Choroid plexus epithelial cell (primary cell): ENCODE measurements at regions not wholly inside any gene's neighbourhood (a gene's known extent, or its start where the extent isn't known, plus 50 kb on each side); places are given as distances from the start of the nearest gene placed in this dataset.

Experiments
- DNase-seq: peaks from one replicate; pipeline ENCODE4 v3.0.0-alpha.2; 2010; ENCODE audit warnings: low read depth
- H3K4me3 ChIP-seq: 2 replicates; pipeline ENCODE4 v1.5.1; 2011; ENCODE audit warnings: low read depth, mild to moderate bottlenecking, control low read depth, low read length, moderate library complexity
- TF ChIP-seq, protein P1 (sequence below): conservative IDR thresholded peaks from 2 replicates; pipeline ENCODE4 v1.5.1; 2011; ENCODE audit warnings: low read depth, mild to moderate bottlenecking, control low read depth, inconsistent platforms, low read length, moderate library complexity

DNA sequence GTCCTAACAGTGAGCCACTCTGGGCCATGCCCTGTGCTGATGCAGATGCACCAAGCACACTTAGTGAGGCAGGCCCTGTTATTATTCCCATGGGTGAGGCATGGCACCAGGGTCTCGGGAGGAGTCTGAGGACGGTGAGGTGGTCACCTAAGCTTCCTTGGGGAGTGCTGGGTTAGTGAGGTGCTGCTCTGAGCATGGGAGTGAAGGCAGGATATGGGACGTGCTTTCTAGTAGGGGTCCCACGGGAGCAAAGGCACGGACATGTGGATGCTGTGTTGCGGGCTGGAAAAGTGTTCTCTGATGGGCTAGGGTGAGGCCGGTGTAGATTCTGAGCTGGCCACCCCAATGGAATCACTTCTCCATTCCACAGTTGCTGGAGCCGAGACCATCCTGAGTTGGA, 77.5 kb upstream of the CSF3R start:
- TF ChIP-seq, protein P1, sequence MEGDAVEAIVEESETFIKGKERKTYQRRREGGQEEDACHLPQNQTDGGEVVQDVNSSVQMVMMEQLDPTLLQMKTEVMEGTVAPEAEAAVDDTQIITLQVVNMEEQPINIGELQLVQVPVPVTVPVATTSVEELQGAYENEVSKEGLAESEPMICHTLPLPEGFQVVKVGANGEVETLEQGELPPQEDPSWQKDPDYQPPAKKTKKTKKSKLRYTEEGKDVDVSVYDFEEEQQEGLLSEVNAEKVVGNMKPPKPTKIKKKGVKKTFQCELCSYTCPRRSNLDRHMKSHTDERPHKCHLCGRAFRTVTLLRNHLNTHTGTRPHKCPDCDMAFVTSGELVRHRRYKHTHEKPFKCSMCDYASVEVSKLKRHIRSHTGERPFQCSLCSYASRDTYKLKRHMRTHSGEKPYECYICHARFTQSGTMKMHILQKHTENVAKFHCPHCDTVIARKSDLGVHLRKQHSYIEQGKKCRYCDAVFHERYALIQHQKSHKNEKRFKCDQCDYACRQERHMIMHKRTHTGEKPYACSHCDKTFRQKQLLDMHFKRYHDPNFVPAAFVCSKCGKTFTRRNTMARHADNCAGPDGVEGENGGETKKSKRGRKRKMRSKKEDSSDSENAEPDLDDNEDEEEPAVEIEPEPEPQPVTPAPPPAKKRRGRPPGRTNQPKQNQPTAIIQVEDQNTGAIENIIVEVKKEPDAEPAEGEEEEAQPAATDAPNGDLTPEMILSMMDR, result no peak
- no peak overlapping the region for H3K4me3 ChIP-seq
- DNase-seq, result no peak

DNA sequence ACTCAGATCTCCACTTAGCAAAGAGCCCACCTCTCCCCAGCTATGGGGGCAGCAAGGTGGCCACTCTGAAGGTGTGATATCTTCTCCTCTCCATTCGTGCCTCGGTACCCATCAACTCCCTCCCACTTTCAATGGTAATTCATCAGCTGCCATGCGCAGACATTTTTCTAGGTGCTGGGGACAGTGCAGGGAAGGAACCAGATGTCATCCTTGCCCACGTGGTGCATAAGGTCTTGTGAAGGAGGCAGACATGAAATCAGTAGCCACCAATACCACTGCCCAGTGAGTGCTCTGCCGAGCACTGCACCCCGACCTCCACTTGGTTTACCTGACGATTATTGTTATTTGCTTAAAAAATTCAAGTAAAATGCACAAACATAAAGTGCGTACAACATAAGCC, 76.3 kb upstream of the CSF3R start:
- no peak for DNase-seq
- no peak overlapping the region for H3K4me3 ChIP-seq
- TF ChIP-seq, protein P1, result no peak

DNA sequence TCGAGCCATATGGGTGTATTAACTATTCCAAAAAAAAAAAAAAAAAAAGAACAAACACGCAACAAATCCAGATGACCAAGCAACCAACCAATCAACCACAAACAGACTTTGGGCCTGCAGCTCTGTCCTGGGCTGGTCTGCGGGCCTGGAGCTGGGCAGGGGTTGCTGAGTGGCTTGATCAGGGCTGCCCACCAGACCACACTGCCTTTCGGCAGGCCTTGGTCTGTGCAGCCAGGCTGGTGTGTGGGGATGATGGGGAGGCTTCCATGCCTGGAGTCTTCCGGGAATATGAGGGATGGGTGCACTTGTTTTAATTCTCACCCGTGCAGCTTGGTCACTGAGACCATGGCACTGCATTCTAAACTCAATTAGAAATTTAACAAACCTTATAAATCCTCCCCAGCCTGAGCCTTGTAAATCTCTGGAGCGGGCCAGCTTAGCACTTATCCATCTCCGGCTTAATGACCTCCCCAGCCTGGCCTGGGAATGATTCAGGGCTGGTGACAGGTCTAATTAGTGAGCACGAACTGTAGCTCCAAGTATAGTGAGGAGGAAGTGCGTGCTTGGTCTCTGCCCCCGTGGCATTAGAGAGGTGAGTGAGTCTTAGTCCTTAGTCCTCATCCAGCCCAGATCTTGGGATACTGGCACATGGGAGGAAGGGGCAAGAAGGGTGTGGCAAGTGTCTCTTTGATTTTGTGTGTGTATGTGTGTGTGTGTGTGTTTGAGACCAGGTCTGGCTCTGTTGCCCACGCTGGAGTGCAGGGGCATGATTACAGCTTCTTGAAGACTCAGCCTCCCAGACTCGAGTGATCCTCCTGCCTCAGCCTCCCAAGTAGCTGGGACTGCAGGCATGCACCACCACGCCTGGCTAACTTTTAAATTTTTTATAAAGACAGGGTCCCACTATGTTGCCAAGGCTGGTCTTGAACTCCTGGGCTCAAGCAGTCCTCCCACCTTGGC, 74.6 kb upstream of the CSF3R start:
- H3K4me3 ChIP-seq, result no peak overlapping the region
- TF ChIP-seq, protein P1, result no peak
- DNase-seq, result no peak

DNA sequence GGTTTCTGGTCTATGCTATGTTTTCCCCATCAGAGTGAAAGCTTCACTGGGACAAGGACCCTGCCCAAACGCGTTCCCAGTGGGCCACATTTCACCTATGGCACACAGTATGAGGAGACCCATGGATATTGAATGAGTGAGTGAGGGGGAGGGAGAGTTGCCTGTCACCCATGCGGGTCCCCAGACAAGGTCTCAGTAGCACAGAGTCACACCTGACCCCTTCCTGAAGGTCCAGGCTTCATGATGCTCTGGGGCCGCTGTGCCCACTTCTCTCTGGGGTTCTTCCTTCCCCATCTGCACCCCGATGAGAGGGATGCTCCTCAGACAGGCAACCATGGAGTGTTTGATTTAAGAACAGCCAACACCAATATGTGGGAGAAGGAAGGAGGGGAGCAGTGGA, 72.3 kb upstream of the CSF3R start:
- TF ChIP-seq, protein P1, result no peak
- no peak overlapping the region for H3K4me3 ChIP-seq
- no peak for DNase-seq

DNA sequence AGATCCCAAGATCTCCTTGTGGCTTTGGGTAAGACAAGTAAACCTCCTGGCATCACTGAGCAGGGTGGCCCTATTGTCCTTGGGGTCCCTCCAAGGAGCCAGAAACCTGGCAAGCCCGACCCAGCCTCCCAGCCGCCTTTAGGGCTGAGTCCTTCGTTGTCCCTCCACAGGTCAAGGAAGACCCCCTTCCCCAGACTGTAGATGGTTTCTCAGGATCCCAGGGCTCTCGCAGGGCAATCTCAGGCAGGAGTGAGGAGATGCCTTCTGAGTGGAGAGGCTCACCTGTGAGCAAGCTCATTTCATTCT, 71.6 kb upstream of the CSF3R start:
- H3K4me3 ChIP-seq, result no peak overlapping the region
- TF ChIP-seq, protein P1, result no peak
- no peak for DNase-seq

DNA sequence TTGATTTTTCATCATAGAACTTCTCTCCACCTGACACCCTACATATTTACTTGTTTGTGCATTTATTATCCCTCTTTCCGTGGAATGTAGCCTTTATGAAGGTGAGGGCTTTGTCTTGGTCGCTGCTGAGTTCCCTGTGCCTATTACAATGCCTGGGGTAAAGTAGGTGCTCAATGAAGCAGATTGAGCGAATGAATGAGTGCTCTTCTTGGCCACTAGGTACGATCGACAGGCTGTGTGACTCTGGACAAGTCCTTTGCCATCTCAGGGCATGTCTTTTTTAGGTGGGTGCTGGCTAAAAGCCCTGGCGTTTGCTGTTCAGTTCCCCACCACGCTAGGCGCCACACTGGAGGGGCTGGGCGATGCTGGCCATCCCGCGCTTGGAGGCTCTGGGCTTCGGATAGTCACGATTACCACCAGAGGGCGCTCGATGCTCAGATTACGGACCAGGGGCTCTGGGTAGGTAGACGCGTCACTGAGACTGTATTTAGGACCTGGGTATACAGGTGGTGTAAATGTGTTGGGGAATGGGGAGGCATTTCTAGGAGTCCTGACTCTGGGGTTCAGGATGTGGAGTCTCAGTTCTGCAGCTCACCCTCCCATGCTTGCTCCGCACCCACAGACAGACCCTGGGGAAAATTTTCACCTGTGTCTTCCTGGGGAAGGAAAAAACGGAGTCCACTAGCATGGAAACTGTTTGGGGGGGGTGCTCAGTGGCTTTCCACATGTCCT, 71.0 kb upstream of the CSF3R start:
- TF ChIP-seq, protein P1, result peak; percentile 81
- H3K4me3 ChIP-seq, result no peak overlapping the region
- peak; percentile 68 for DNase-seq
